Ishikawa (cell line): ENCODE measurements at regions not wholly inside any gene's neighbourhood (a gene's known extent, or its start where the extent isn't known, plus 50 kb on each side); places are given as distances from the start of the nearest gene placed in this dataset.

Experiments used
- CEBPB ChIP-seq: IDR thresholded peaks from 2 replicates; pipeline ENCODE4 v1.6.1; 2012
- CREB1 ChIP-seq: IDR thresholded peaks from 2 replicates; pipeline ENCODE4 v1.6.1; 2012; ENCODE audit warnings: low read depth
- EGR1 ChIP-seq: IDR thresholded peaks from 2 replicates; pipeline ENCODE4 v1.6.1; 2012
- EP300 ChIP-seq: IDR thresholded peaks from 2 replicates; pipeline ENCODE4 v1.6.1; 2012; ENCODE audit warnings: borderline replicate concordance
- NFIC ChIP-seq: IDR thresholded peaks from 2 replicates; pipeline ENCODE4 v1.6.1; 2012
- RAD21 ChIP-seq: IDR thresholded peaks from 2 replicates; pipeline ENCODE4 v1.6.1; 2012; ENCODE audit warnings: low read depth
- TAF1 ChIP-seq: IDR thresholded peaks from 2 replicates; pipeline ENCODE4 v1.6.1; 2012; ENCODE audit warnings: low read depth, mild to moderate bottlenecking
- TEAD4 ChIP-seq: IDR thresholded peaks from 2 replicates; pipeline ENCODE4 v1.6.1; 2012
- TF ChIP-seq, protein P1 (sequence below): IDR thresholded peaks from 2 replicates; pipeline ENCODE4 v1.6.1; 2012; ENCODE audit warnings: low read depth, mild to moderate bottlenecking
- TF ChIP-seq, protein P2 (sequence below): IDR thresholded peaks from 2 replicates; pipeline ENCODE4 v1.6.1; 2012

DNA sequence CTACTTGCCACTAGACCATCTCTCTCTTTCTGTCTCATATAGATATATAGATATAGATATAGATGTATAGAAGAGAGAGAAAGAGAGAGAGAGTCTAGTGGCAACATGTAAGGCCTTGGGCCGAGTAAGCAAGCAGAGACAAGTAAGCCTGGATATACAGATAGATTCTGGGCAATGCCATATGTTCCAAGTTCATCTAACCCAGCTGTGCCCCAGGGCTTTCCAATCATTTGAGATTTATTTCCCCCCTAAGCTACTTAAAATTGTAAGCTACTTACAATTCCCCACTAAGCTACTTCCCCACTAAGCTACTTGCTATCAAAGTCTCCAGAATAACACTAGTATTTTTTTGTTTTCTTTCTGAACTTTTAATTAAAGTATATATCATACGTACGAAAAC is 1094.1 kb downstream of the DNAJB9 start:
- no peak for TF ChIP-seq TAF1
- no peak for TF ChIP-seq TEAD4
- TF ChIP-seq EGR1 = no peak
- no peak for TF ChIP-seq EP300
- TF ChIP-seq RAD21 = no peak
- no peak for TF ChIP-seq NFIC
- no peak for TF ChIP-seq CREB1
- TF ChIP-seq, protein P1, sequence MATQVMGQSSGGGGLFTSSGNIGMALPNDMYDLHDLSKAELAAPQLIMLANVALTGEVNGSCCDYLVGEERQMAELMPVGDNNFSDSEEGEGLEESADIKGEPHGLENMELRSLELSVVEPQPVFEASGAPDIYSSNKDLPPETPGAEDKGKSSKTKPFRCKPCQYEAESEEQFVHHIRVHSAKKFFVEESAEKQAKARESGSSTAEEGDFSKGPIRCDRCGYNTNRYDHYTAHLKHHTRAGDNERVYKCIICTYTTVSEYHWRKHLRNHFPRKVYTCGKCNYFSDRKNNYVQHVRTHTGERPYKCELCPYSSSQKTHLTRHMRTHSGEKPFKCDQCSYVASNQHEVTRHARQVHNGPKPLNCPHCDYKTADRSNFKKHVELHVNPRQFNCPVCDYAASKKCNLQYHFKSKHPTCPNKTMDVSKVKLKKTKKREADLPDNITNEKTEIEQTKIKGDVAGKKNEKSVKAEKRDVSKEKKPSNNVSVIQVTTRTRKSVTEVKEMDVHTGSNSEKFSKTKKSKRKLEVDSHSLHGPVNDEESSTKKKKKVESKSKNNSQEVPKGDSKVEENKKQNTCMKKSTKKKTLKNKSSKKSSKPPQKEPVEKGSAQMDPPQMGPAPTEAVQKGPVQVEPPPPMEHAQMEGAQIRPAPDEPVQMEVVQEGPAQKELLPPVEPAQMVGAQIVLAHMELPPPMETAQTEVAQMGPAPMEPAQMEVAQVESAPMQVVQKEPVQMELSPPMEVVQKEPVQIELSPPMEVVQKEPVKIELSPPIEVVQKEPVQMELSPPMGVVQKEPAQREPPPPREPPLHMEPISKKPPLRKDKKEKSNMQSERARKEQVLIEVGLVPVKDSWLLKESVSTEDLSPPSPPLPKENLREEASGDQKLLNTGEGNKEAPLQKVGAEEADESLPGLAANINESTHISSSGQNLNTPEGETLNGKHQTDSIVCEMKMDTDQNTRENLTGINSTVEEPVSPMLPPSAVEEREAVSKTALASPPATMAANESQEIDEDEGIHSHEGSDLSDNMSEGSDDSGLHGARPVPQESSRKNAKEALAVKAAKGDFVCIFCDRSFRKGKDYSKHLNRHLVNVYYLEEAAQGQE = no peak
- no peak for TF ChIP-seq CEBPB
- TF ChIP-seq, protein P2, sequence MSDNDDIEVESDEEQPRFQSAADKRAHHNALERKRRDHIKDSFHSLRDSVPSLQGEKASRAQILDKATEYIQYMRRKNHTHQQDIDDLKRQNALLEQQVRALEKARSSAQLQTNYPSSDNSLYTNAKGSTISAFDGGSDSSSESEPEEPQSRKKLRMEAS = no peak
